Right lobe of liver (tissue), 4 donors: ENCODE measurements at regions not wholly inside any gene's neighbourhood (a gene's known extent, or its start where the extent isn't known, plus 50 kb on each side); places are given as distances from the start of the nearest gene placed in this dataset.
"Not testable (repeated sequence)": the region's sequence is repeated elsewhere in the genome, so short reads cannot be mapped to it uniquely, and the experiment has no call there.

Experiments
- CTCF ChIP-seq, 4 donors: fragments of 200-600 bp in 3 of 4; fragments of 450-650 bp in 1 of 4; IDR thresholded peaks; one replicate each; pipeline versions ENCODE4 v1.5.1 to v1.8.0; 2016 to 2022; ENCODE audit warnings: antibody characterized with exemption in 4 of 4, mild to moderate bottlenecking in 2 of 4
- POLR2A ChIP-seq: fragments of 450-650 bp; IDR thresholded peaks from one replicate; pipeline ENCODE4 v1.6.1; 2017; ENCODE audit warnings: antibody characterized with exemption, mild to moderate bottlenecking
- donor health status: DM: no; HTN: no; CAD: no.
- donor health status: DM: no; HTN: no; CAD: no.
- donor health status: DM: no; HTN: yes; CAD: no.

DNA sequence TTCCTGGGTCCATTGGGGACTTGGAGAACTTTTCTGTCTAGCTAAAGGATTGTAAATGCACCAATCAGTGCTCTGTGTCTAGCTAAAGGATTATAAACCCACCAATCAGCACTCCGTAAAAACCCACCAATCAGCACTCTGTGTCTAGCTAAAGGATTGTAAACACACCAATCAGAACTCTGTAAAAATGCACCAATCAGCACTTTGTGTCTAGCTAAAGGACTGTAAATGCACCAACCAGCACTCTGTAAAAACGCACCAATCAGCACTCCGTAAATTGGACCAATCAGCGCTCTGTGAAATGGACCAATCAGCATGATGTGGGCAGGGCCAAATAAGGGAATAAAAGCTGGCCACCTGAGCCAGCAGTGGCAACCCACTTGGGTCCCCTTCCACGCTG is 522.4 kb upstream of the LINC00305 start:
- not testable (repeated sequence) for TF ChIP-seq CTCF (IDR thresholded peaks at IDR 0.05); POLR2A
